A549 (cell line): ENCODE measurements at regions not wholly inside any gene's neighbourhood (a gene's known extent, or its start where the extent isn't known, plus 50 kb on each side); places are given as distances from the start of the nearest gene placed in this dataset.

Experiments used
- ATAC-seq, 2 experiments: fragments of 200-7000 bp in 1 of 2; fragments of >200 bp in 1 of 2; cut with Nextera tagmentation in 1 of 2; cut with Tn5 transposase in 1 of 2; 3 replicates each; pipeline versions ENCODE4 v1.8.0 to v1.9.1; 2018 to 2020; ENCODE audit warnings: mild to moderate bottlenecking in 1 of 2, moderate library complexity in 1 of 2
- CTCF ChIA-PET: fragments of 300-600 bp; sonication (Branson Sonifier 250); formaldehyde crosslinking; extraction: SDS; loops from one replicate; lab custom pipeline; 2021; ENCODE audit warnings: antibody characterized with exemption, inconsistent platforms; lab: Yijun Ruan, JAX
- POLR2A ChIA-PET: fragments of 350-600 bp; formaldehyde crosslinking; extraction: SDS; loops from one replicate; lab custom pipeline; 2021; ENCODE audit warnings: antibody characterized with exemption, inconsistent platforms; lab: Yijun Ruan, JAX
- DNase-seq, 2 experiments: peaks; one replicate each; pipeline versions ENCODE4 v3.0.0 to v3.0.0-alpha.2; 2011 to 2016; ENCODE audit warnings: low read depth in 1 of 2, low spot score in 1 of 2
- FAIRE-seq: peaks from 2 replicates; lab custom pipeline; 2011; peaks lifted over from hg19 to GRCh38; lab: Jason Lieb, UNC
- H3K27ac ChIP-seq, 2 experiments: fragments of >200 bp; sonication (Bioruptor Twin); formaldehyde crosslinking; 3 replicates each; pipeline ENCODE4 v1.5.1; 2016 to 2017
- H3K4me1 ChIP-seq: fragments of >200 bp; sonication (Bioruptor Twin); formaldehyde crosslinking; 3 replicates; pipeline ENCODE4 v1.6.1; 2016
- H3K4me2 ChIP-seq: fragments of >200 bp; sonication (Bioruptor Twin); formaldehyde crosslinking; 3 replicates; pipeline ENCODE4 v1.6.1; 2016
- H3K4me3 ChIP-seq: fragments of >200 bp; sonication (Bioruptor Twin); formaldehyde crosslinking; 3 replicates; pipeline ENCODE4 v1.5.1; 2016
- H3K9me3 ChIP-seq: fragments of >200 bp; sonication (Bioruptor Twin); formaldehyde crosslinking; 3 replicates; pipeline ENCODE4 v1.6.1; 2016
- CBX2 ChIP-seq: fragments of 200-600 bp; sonication (generic); IDR thresholded peaks from 2 replicates; pipeline ENCODE4 v1.6.1; 2016; ENCODE audit warnings: low read depth, mild to moderate bottlenecking, borderline replicate concordance
- CHD2 ChIP-seq: fragments of 150-350 bp; IDR thresholded peaks from 2 replicates; pipeline ENCODE4 v1.6.1; 2014; ENCODE audit warnings: low read length; ENCODE audit not compliant: partially characterized antibody
- E2F6 ChIP-seq: IDR thresholded peaks from 2 replicates; pipeline ENCODE4 v1.6.1; 2012; ENCODE audit warnings: low read depth, borderline replicate concordance
- ELK1 ChIP-seq: fragments of 150-350 bp; IDR thresholded peaks from 2 replicates; pipeline ENCODE4 v1.6.1; 2014; ENCODE audit warnings: low read depth, mild to moderate bottlenecking, low read length
- FOSB ChIP-seq: fragments of 250-450 bp; sonication (Bioruptor Pico); IDR thresholded peaks from 2 replicates; pipeline ENCODE4 v1.5.0; 2020; ENCODE audit warnings: mild to moderate bottlenecking, moderate library complexity
- FOXS1 ChIP-seq: fragments of 250-450 bp; sonication (Bioruptor Pico); IDR thresholded peaks from 2 replicates; pipeline ENCODE4 v1.5.0; 2020; ENCODE audit warnings: mild to moderate bottlenecking, moderate library complexity
- HDAC2 ChIP-seq: fragments of 200-600 bp; sonication (generic); IDR thresholded peaks from 2 replicates; pipeline ENCODE4 v1.6.1; 2016
- HES2 ChIP-seq: fragments of >200 bp; sonication (Bioruptor Twin); formaldehyde crosslinking; IDR thresholded peaks from 2 replicates; pipeline ENCODE4 v1.6.1; 2016
- HOXA7 ChIP-seq: fragments of 250-450 bp; sonication (Bioruptor Pico); IDR thresholded peaks from 2 replicates; pipeline ENCODE4 v1.5.0; 2020; ENCODE audit warnings: mild to moderate bottlenecking, moderate library complexity
- KDM5A ChIP-seq: fragments of 200-600 bp; sonication (generic); IDR thresholded peaks from 2 replicates; pipeline ENCODE4 v1.6.1; 2016; ENCODE audit warnings: antibody characterized with exemption, mild to moderate bottlenecking
- MAZ ChIP-seq: fragments of 150-350 bp; IDR thresholded peaks from 2 replicates; pipeline ENCODE4 v1.6.1; 2014; ENCODE audit warnings: antibody characterized with exemption, low read depth, low read length, borderline replicate concordance
- MYC ChIP-seq: IDR thresholded peaks from 2 replicates; pipeline ENCODE4 v1.6.1; 2012; ENCODE audit warnings: mild to moderate bottlenecking, inconsistent platforms, low read length, improper control_type of control experiment, borderline replicate concordance
- NPAS2 ChIP-seq: fragments of 250-450 bp; sonication (Bioruptor Pico); IDR thresholded peaks from 2 replicates; pipeline ENCODE4 v1.8.0; 2022; ENCODE audit warnings: mild to moderate bottlenecking, moderate library complexity, borderline replicate concordance
- PHF8 ChIP-seq: fragments of 200-600 bp; sonication (generic); IDR thresholded peaks from 2 replicates; pipeline ENCODE4 v1.6.1; 2016; ENCODE audit warnings: low read depth, mild to moderate bottlenecking, antibody characterized with exemption, moderate library complexity, borderline replicate concordance
- RARB ChIP-seq: fragments of 250-450 bp; sonication (Bioruptor Pico); IDR thresholded peaks from 2 replicates; pipeline ENCODE4 v1.8.0; 2021; ENCODE audit warnings: mild to moderate bottlenecking, moderate library complexity
- RCOR1 ChIP-seq: fragments of 150-350 bp; IDR thresholded peaks from 2 replicates; pipeline ENCODE4 v1.6.1; 2014; ENCODE audit warnings: antibody characterized with exemption, low read length, low read depth
- RFX5 ChIP-seq: fragments of 450-650 bp; IDR thresholded peaks from 2 replicates; pipeline ENCODE4 v1.7.1; 2014; ENCODE audit warnings: antibody characterized with exemption, mild to moderate bottlenecking, moderate library complexity
- SREBF2 ChIP-seq: fragments of 450-650 bp; IDR thresholded peaks from 2 replicates; pipeline ENCODE4 v1.6.1; 2014; ENCODE audit warnings: mild to moderate bottlenecking, moderate library complexity
- ZFP36 ChIP-seq: fragments of 450-650 bp; IDR thresholded peaks from 2 replicates; pipeline ENCODE4 v1.6.1; 2014; ENCODE audit warnings: borderline replicate concordance; ENCODE audit not compliant: partially characterized antibody
- ZNF302 ChIP-seq: fragments of 250-450 bp; sonication (Bioruptor Pico); IDR thresholded peaks from 2 replicates; pipeline ENCODE4 v1.9.0; 2021; ENCODE audit warnings: inconsistent platforms, mild to moderate bottlenecking, moderate library complexity
- WGBS: methylation state at CpG from one replicate; pipeline ENCODE4 v1.1.6; 2017; ENCODE audit errors: missing lambda C conversion rate; 5-methylcytosine and 5-hydroxymethylcytosine counted together
- TF ChIP-seq, protein P1 (sequence below): fragments of 250-450 bp; sonication (Bioruptor Pico); IDR thresholded peaks from 2 replicates; pipeline ENCODE4 v1.5.0; 2021; ENCODE audit warnings: mild to moderate bottlenecking, moderate library complexity, borderline replicate concordance
- TF ChIP-seq, protein P2 (sequence below): IDR thresholded peaks from 2 replicates; pipeline ENCODE4 v1.6.1; 2012

GRCh38 chr18:53790786-53791185 lies 433.7 kb downstream of the MBD2 start:
- no peak for FAIRE-seq
- POLR2A ChIA-PET: no interaction called here
- no peak for DNase-seq
- Histone ChIP-seq H3K4me2 (no peak overlapping the region), H3K4me3 (no peak overlapping the region), H3K27ac (no peak overlapping the region), H3K4me1 (peaks cover 2% of the 10 kb centered on the region; the same call in 2 of the 3 replicates), H3K9me3 (no peaks in the 10 kb centered on the region)
- CTCF ChIA-PET: no interaction called here
- no peak for TF ChIP-seq NPAS2 (CRISPR knock-in tag)
- TF ChIP-seq KDM5A: no peak
- TF ChIP-seq, protein P1, sequence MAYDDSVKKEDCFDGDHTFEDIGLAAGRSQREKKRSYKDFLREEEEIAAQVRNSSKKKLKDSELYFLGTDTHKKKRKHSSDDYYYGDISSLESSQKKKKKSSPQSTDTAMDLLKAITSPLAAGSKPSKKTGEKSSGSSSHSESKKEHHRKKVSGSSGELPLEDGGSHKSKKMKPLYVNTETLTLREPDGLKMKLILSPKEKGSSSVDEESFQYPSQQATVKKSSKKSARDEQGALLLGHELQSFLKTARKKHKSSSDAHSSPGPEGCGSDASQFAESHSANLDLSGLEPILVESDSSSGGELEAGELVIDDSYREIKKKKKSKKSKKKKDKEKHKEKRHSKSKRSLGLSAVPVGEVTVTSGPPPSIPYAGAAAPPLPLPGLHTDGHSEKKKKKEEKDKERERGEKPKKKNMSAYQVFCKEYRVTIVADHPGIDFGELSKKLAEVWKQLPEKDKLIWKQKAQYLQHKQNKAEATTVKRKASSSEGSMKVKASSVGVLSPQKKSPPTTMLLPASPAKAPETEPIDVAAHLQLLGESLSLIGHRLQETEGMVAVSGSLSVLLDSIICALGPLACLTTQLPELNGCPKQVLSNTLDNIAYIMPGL (CRISPR knock-in tag): no peak
- no peak for TF ChIP-seq HOXA7
- TF ChIP-seq RARB (CRISPR knock-in tag): no peak
- no peak for TF ChIP-seq E2F6
- no peak for ATAC-seq

GRCh38 chr18:53789376-53790247 lies 434.9 kb downstream of the MBD2 start:
- no peak for FAIRE-seq
- no peak overlapping the region for H3K4me3 ChIP-seq
- H3K4me2 ChIP-seq: no peak overlapping the region
- TF ChIP-seq FOSB (no peak), SREBF2 (no peak), FOXS1 (CRISPR knock-in tag) (no peak), RFX5 (no peak), ELK1 (no peak), HDAC2 (no peak), HES2 (no peak), MAZ (no peak), CHD2 (no peak), ZNF302 (no peak), ZFP36 (no peak), PHF8 (no peak), RCOR1 (no peak)
- TF ChIP-seq, all 56 proteins: peak for 0
- CTCF ChIA-PET: no interaction called here
- POLR2A ChIA-PET: no interaction called here
- no peaks in the 10 kb centered on the region for H3K9me3 ChIP-seq
- no peaks in the 10 kb centered on the region for H3K4me1 ChIP-seq
- no peak overlapping the region for H3K27ac ChIP-seq
- no peak for DNase-seq
- ATAC-seq: no peak
- WGBS: 9% methylated on average over 4 of the region's 4 CpGs

- no peak for FAIRE-seq
- POLR2A ChIA-PET: no interaction called here
Measured at GRCh38 chr18:53785811-53786210, 438.7 kb downstream of the MBD2 start.

More at GRCh38 chr18:53785811-53786210, 438.7 kb downstream of the MBD2 start:
- H3K27ac ChIP-seq: no peak overlapping the region
- ATAC-seq (no peak), DNase-seq (no peak)
- CTCF ChIA-PET: no interaction called here
- TF ChIP-seq, protein P2, sequence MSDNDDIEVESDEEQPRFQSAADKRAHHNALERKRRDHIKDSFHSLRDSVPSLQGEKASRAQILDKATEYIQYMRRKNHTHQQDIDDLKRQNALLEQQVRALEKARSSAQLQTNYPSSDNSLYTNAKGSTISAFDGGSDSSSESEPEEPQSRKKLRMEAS: no peak
- no peak for TF ChIP-seq MYC
- TF ChIP-seq CBX2: no peak
- no peaks in the 10 kb centered on the region for H3K9me3 ChIP-seq
- H3K4me3 ChIP-seq: no peak overlapping the region
- no peaks in the 10 kb centered on the region for H3K4me1 ChIP-seq
- H3K4me2 ChIP-seq: no peak overlapping the region
